Liver (tissue), 3 donors: ENCODE measurements at regions not wholly inside any gene's neighbourhood (a gene's known extent, or its start where the extent isn't known, plus 50 kb on each side); places are given as distances from the start of the nearest gene placed in this dataset.

Experiments
- RXRA ChIP-seq, 2 donors: IDR thresholded peaks; 2 replicates each; pipeline ENCODE4 v1.6.1; 2017 to 2018; ENCODE audit warnings: antibody characterized with exemption in 2 of 2, mild to moderate bottlenecking in 1 of 2
- TAF1 ChIP-seq: conservative IDR thresholded peaks from 2 replicates; pipeline ENCODE4 v1.6.1; 2016; ENCODE audit warnings: antibody characterized with exemption, mild to moderate bottlenecking
- TF ChIP-seq, protein P1 (sequence below): fragments of 150-350 bp; IDR thresholded peaks from 2 replicates; pipeline ENCODE4 v1.5.1; 2017; ENCODE audit warnings: improper control_type of control experiment, low read depth, low read length; ENCODE audit not compliant: missing input control
- TF ChIP-seq, protein P2 (sequence below): IDR thresholded peaks from 2 replicates; pipeline ENCODE4 v1.6.1; 2016; ENCODE audit warnings: antibody characterized with exemption, mild to moderate bottlenecking
- donor health status: healthy.
- donor health status: healthy.

DNA sequence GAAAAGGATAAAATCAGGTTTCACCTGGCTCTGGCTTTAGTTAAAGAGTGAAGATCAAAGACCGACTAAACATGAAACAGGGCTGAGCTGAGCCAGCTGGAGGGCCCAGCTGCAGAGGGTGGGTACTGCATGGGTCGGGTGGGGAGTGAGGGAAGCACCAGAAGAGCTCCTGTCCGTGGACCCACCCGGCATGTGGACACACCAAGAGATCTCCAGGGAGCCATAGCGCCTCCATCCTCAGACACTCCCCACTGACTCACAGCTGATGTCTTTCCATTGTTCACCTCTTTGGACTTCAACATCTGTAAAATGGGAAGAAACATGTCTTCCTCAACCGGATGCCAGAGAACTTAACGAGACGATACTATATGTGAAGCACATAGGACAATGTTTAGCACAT, 178.3 kb upstream of the KLHL29 start:
- TF ChIP-seq, protein P1, sequence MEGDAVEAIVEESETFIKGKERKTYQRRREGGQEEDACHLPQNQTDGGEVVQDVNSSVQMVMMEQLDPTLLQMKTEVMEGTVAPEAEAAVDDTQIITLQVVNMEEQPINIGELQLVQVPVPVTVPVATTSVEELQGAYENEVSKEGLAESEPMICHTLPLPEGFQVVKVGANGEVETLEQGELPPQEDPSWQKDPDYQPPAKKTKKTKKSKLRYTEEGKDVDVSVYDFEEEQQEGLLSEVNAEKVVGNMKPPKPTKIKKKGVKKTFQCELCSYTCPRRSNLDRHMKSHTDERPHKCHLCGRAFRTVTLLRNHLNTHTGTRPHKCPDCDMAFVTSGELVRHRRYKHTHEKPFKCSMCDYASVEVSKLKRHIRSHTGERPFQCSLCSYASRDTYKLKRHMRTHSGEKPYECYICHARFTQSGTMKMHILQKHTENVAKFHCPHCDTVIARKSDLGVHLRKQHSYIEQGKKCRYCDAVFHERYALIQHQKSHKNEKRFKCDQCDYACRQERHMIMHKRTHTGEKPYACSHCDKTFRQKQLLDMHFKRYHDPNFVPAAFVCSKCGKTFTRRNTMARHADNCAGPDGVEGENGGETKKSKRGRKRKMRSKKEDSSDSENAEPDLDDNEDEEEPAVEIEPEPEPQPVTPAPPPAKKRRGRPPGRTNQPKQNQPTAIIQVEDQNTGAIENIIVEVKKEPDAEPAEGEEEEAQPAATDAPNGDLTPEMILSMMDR: no peak
- TF ChIP-seq RXRA (IDR thresholded peaks at IDR 0.05) (no peak), TAF1 (no peak)
- TF ChIP-seq, protein P2, sequence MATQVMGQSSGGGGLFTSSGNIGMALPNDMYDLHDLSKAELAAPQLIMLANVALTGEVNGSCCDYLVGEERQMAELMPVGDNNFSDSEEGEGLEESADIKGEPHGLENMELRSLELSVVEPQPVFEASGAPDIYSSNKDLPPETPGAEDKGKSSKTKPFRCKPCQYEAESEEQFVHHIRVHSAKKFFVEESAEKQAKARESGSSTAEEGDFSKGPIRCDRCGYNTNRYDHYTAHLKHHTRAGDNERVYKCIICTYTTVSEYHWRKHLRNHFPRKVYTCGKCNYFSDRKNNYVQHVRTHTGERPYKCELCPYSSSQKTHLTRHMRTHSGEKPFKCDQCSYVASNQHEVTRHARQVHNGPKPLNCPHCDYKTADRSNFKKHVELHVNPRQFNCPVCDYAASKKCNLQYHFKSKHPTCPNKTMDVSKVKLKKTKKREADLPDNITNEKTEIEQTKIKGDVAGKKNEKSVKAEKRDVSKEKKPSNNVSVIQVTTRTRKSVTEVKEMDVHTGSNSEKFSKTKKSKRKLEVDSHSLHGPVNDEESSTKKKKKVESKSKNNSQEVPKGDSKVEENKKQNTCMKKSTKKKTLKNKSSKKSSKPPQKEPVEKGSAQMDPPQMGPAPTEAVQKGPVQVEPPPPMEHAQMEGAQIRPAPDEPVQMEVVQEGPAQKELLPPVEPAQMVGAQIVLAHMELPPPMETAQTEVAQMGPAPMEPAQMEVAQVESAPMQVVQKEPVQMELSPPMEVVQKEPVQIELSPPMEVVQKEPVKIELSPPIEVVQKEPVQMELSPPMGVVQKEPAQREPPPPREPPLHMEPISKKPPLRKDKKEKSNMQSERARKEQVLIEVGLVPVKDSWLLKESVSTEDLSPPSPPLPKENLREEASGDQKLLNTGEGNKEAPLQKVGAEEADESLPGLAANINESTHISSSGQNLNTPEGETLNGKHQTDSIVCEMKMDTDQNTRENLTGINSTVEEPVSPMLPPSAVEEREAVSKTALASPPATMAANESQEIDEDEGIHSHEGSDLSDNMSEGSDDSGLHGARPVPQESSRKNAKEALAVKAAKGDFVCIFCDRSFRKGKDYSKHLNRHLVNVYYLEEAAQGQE: no peak
